T-cell (primary cell): ENCODE measurements at regions not wholly inside any gene's neighbourhood (a gene's known extent, or its start where the extent isn't known, plus 50 kb on each side); places are given as distances from the start of the nearest gene placed in this dataset.
"Not testable (repeated sequence)": the region's sequence is repeated elsewhere in the genome, so short reads cannot be mapped to it uniquely, and the experiment has no call there.

ENCODE experiments used
- ATAC-seq, 4 experiments: fragments of 200-7000 bp in 3 of 4; fragments of 150-1000 bp in 1 of 4; cut with Tn5 transposase; replicated peaks in 1 of 4; 1 replicate in 3 of 4; 2 replicates in 1 of 4; pipeline ENCODE4 v1.10.0; 2021; ENCODE audit warnings: moderate library complexity in 3 of 4, mild to moderate bottlenecking in 2 of 4, moderate number of reproducible peaks in 1 of 4
- CTCF ChIA-PET, 2 donors: fragments of 300-600 bp; sonication (Branson Sonifier 250); formaldehyde crosslinking; loops; one replicate each; lab custom pipeline; 2022; ENCODE audit warnings: antibody characterized with exemption in 2 of 2; lab: Charles Lee
- POLR2A ChIA-PET, 2 donors: fragments of 300-600 bp; sonication (Branson Sonifier 250); formaldehyde crosslinking; loops; one replicate each; lab custom pipeline; 2022; ENCODE audit warnings: antibody characterized with exemption in 2 of 2; lab: Charles Lee
- DNase-seq, 35 experiments: peaks; one replicate each; pipeline versions ENCODE4 v3.0.0 to v3.0.0-alpha.2; 2013 to 2023
- H3K27ac ChIP-seq: one replicate; pipeline ENCODE4 v1.5.1; 2013; ENCODE audit warnings: low read length
- H3K27me3 ChIP-seq, 2 experiments: replicated peaks in 1 of 2; 1 replicate in 1 of 2; 2 replicates in 1 of 2; pipeline versions ENCODE4 v1.6.1 to v1.7.0; 2013; ENCODE audit warnings: low read length in 1 of 2, mixed read lengths in 1 of 2; ENCODE audit not compliant: control insufficient read depth in 2 of 2, insufficient read depth in 2 of 2; ENCODE audit errors: extremely low read depth in 1 of 2
- H3K36me3 ChIP-seq, 2 donors: 1 replicate in 1 of 2; 2 replicates in 1 of 2; pipeline versions ENCODE4 v1.6.1 to v1.7.0; 2013; ENCODE audit warnings: low read length in 1 of 2; ENCODE audit not compliant: control insufficient read depth in 2 of 2, insufficient read depth in 1 of 2; ENCODE audit errors: extremely low read depth in 1 of 2
- H3K4me1 ChIP-seq, 2 experiments: 1 replicate in 1 of 2; 2 replicates in 1 of 2; pipeline versions ENCODE4 v1.6.1 to v1.7.0; 2013; ENCODE audit warnings: low read length in 2 of 2, mixed read lengths in 1 of 2; ENCODE audit not compliant: insufficient read depth in 2 of 2, control insufficient read depth in 1 of 2; ENCODE audit errors: extremely low read depth in 1 of 2
- H3K4me3 ChIP-seq, 2 donors: 1 replicate in 1 of 2; 2 replicates in 1 of 2; pipeline versions ENCODE4 v1.5.1 to v1.7.0; 2013; ENCODE audit warnings: mild to moderate bottlenecking in 2 of 2, low read length in 1 of 2, moderate library complexity in 1 of 2; ENCODE audit not compliant: control insufficient read depth in 1 of 2; ENCODE audit errors: extremely low read depth in 1 of 2
- H3K9me3 ChIP-seq: 2 replicates; pipeline ENCODE4 v1.7.0; 2013
- H3K27ac Mint-ChIP-seq, 2 donors: one replicate each; pipeline ENCODE4 v1.8.0; 2020 to 2021; ENCODE audit warnings: mild to moderate bottlenecking in 2 of 2, mixed read lengths in 2 of 2
- H3K27me3 Mint-ChIP-seq, 2 donors: one replicate each; pipeline ENCODE4 v1.8.0; 2021 to 2022; ENCODE audit warnings: mixed read lengths in 2 of 2
- H3K36me3 Mint-ChIP-seq: one replicate; pipeline ENCODE4 v1.8.0; 2021; ENCODE audit warnings: mixed read lengths
- H3K4me1 Mint-ChIP-seq, 3 donors: one replicate each; pipeline ENCODE4 v1.8.0; 2020 to 2022; ENCODE audit warnings: mixed read lengths in 3 of 3, mild to moderate bottlenecking in 1 of 3
- H3K4me3 Mint-ChIP-seq, 3 donors: one replicate each; pipeline ENCODE4 v1.8.0; 2020 to 2022; ENCODE audit warnings: mild to moderate bottlenecking in 3 of 3, mixed read lengths in 3 of 3, moderate library complexity in 3 of 3
- H3K9me3 Mint-ChIP-seq, 3 donors: one replicate each; pipeline ENCODE4 v1.8.0; 2020 to 2022; ENCODE audit warnings: mixed read lengths in 3 of 3
- WGBS: methylation state at CpG from one replicate; pipeline ENCODE4 v1.1.5; 2013; ENCODE audit warnings: missing lambda C conversion rate; ENCODE audit not compliant: insufficient coverage; 5-methylcytosine and 5-hydroxymethylcytosine counted together

GRCh38 chr2:198874472-198874858 is 583.3 kb downstream of the SATB2 start:
- Mint-ChIP-seq H3K4me1 (no peaks in the 10 kb centered on the region), H3K9me3 (peaks cover 3 to 8% (median 7%) of the 10 kb centered on the region in 3 donors), H3K27me3 (no peaks in the 10 kb centered on the region), H3K27ac (no peak overlapping the region), H3K36me3 (no peaks in the 10 kb centered on the region), H3K4me3 (no peak overlapping the region)
- H3K4me1 ChIP-seq = no peaks in the 10 kb centered on the region
- no peak for ATAC-seq
- H3K36me3 ChIP-seq = no peaks in the 10 kb centered on the region
- ChIA-PET CTCF (no interaction called here), POLR2A (no interaction called here)
- WGBS = no CpG with 5 or more reads among the region's 2 CpGs
- H3K27me3 ChIP-seq = no peaks in the 10 kb centered on the region
- H3K27ac ChIP-seq = no peak overlapping the region
- no peak overlapping the region for H3K4me3 ChIP-seq
- H3K9me3 ChIP-seq = no peaks in the 10 kb centered on the region
- no peak for DNase-seq

GRCh38 chr2:198873503-198874471 is 584.0 kb downstream of the SATB2 start:
- H3K27me3 ChIP-seq = no peaks in the 10 kb centered on the region
- H3K27ac ChIP-seq = no peak overlapping the region
- no peaks in the 10 kb centered on the region for H3K27me3 Mint-ChIP-seq
- POLR2A ChIA-PET = no interaction called here
- H3K4me3 ChIP-seq = no peak overlapping the region
- H3K4me3 Mint-ChIP-seq = no peak overlapping the region
- no peaks in the 10 kb centered on the region for H3K9me3 ChIP-seq
- H3K4me1 ChIP-seq = no peaks in the 10 kb centered on the region
- no peaks in the 10 kb centered on the region for H3K36me3 Mint-ChIP-seq
- no peaks in the 10 kb centered on the region for H3K4me1 Mint-ChIP-seq
- CTCF ChIA-PET = no interaction called here
- DNase-seq (no peak), ATAC-seq (no peak)
- no peak overlapping the region for H3K27ac Mint-ChIP-seq
- H3K36me3 ChIP-seq = no peaks in the 10 kb centered on the region
- WGBS = 100% methylated on average over 1 of the region's 8 CpGs
- peaks cover 3 to 8% (median 5%) of the 10 kb centered on the region in 3 donors for H3K9me3 Mint-ChIP-seq

GRCh38 chr2:198863655-198864054 is 594.1 kb downstream of the SATB2 start:
- Mint-ChIP-seq H3K4me1 (no peaks in the 10 kb centered on the region), H3K36me3 (no peaks in the 10 kb centered on the region), H3K27me3 (no peaks in the 10 kb centered on the region), H3K27ac (no peak overlapping the region), H3K4me3 (no peak overlapping the region), H3K9me3 (peaks cover 4 to 12% (median 5%) of the 10 kb centered on the region in 3 donors)
- no peak overlapping the region for H3K4me3 ChIP-seq
- no peaks in the 10 kb centered on the region for H3K27me3 ChIP-seq
- no peak for DNase-seq
- H3K27ac ChIP-seq = no peak overlapping the region
- CTCF ChIA-PET = no interaction called here
- POLR2A ChIA-PET = no interaction called here
- no peaks in the 10 kb centered on the region for H3K36me3 ChIP-seq
- H3K4me1 ChIP-seq = no peaks in the 10 kb centered on the region
- ATAC-seq = no peak
- H3K9me3 ChIP-seq = no peaks in the 10 kb centered on the region
- 67% methylated on average over 1 of the region's 5 CpGs for WGBS

- no peaks in the 10 kb centered on the region for H3K36me3 ChIP-seq
- no peak for ATAC-seq
- H3K4me3 Mint-ChIP-seq = no peak overlapping the region
- H3K27ac ChIP-seq = no peak overlapping the region
- H3K27me3 Mint-ChIP-seq = no peaks in the 10 kb centered on the region
- no peak overlapping the region for H3K27ac Mint-ChIP-seq
- no peak overlapping the region for H3K4me3 ChIP-seq
- DNase-seq = no peak
- H3K9me3 Mint-ChIP-seq = peaks cover 8 to 20% (median 9%) of the 10 kb centered on the region in 3 donors
- H3K4me1 Mint-ChIP-seq = no peaks in the 10 kb centered on the region
- WGBS = no CpG with 5 or more reads among the region's 2 CpGs
- H3K9me3 ChIP-seq = no peaks in the 10 kb centered on the region
- no peaks in the 10 kb centered on the region for H3K4me1 ChIP-seq
- no peaks in the 10 kb centered on the region for H3K36me3 Mint-ChIP-seq
- ChIA-PET CTCF (no interaction called here), POLR2A (no interaction called here)
- no peaks in the 10 kb centered on the region for H3K27me3 ChIP-seq
Observed at GRCh38 chr2:198861080-198861479, 596.7 kb downstream of the SATB2 start.

- Histone ChIP-seq H3K9me3 (no peaks in the 10 kb centered on the region), H3K27ac (no peak overlapping the region), H3K27me3 (no peaks in the 10 kb centered on the region), H3K4me3 (no peak overlapping the region), H3K36me3 (no peaks in the 10 kb centered on the region), H3K4me1 (no peaks in the 10 kb centered on the region)
- CTCF ChIA-PET = no interaction called here
- POLR2A ChIA-PET = no interaction called here
- WGBS = no CpG with 5 or more reads among the region's 1 CpG
- Mint-ChIP-seq H3K27ac (no peak overlapping the region), H3K4me1 (no peaks in the 10 kb centered on the region), H3K9me3 (peaks cover 11 to 20% (median 13%) of the 10 kb centered on the region in 3 donors), H3K27me3 (no peaks in the 10 kb centered on the region), H3K4me3 (no peak overlapping the region), H3K36me3 (no peaks in the 10 kb centered on the region)
- DNase-seq (no peak), ATAC-seq (no peak)
Observed at GRCh38 chr2:198857246-198857645, 600.5 kb downstream of the SATB2 start.

GRCh38 chr2:198855746-198856145 is 602.0 kb downstream of the SATB2 start:
- H3K27ac Mint-ChIP-seq, H3K4me1 ChIP-seq, ATAC-seq, H3K4me3 ChIP-seq, H3K36me3 Mint-ChIP-seq, H3K9me3 ChIP-seq, H3K4me1 Mint-ChIP-seq, H3K27me3 Mint-ChIP-seq, DNase-seq, POLR2A ChIA-PET, CTCF ChIA-PET, H3K27me3 ChIP-seq, H3K36me3 ChIP-seq, H3K27ac ChIP-seq, H3K4me3 Mint-ChIP-seq: not testable (repeated sequence)
- peaks cover 11 to 20% (median 13%) of the 10 kb centered on the region in 3 donors for H3K9me3 Mint-ChIP-seq
- no CpG with 5 or more reads among the region's 6 CpGs for WGBS
